GM12875 (cell line): ENCODE measurements at regions not wholly inside any gene's neighbourhood (a gene's known extent, or its start where the extent isn't known, plus 50 kb on each side); places are given as distances from the start of the nearest gene placed in this dataset.

Source experiments
- H3K4me3 ChIP-seq: one replicate; pipeline ENCODE4 v1.5.1; 2011; ENCODE audit warnings: low read depth, low read length, control low read depth
- TF ChIP-seq, protein P1 (sequence below): IDR thresholded peaks from 2 replicates; pipeline ENCODE4 v1.5.1; 2011; ENCODE audit warnings: low read depth, mild to moderate bottlenecking, control low read depth, inconsistent platforms, low read length, moderate library complexity, borderline replicate concordance; ENCODE audit not compliant: insufficient read depth

DNA sequence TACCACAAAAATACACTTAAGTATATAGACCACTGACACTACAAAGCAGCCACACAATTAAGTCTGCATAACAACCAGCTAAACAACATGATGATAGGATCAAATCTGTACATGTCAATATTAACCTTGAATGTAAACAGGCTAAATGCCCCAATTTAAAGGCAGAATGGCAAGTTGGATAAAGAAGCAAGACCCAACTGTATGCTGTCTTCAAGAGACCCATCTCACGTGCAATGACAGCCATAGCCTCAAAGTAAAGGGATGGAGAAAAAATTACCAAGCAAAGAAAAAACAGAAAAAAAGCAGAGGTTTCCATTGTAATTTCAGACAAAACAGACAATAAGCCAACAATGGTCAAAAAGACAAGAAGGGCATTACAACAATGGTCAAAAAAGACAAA is 77.3 kb upstream of the APC start:
- H3K4me3 ChIP-seq = no peak overlapping the region
- TF ChIP-seq, protein P1, sequence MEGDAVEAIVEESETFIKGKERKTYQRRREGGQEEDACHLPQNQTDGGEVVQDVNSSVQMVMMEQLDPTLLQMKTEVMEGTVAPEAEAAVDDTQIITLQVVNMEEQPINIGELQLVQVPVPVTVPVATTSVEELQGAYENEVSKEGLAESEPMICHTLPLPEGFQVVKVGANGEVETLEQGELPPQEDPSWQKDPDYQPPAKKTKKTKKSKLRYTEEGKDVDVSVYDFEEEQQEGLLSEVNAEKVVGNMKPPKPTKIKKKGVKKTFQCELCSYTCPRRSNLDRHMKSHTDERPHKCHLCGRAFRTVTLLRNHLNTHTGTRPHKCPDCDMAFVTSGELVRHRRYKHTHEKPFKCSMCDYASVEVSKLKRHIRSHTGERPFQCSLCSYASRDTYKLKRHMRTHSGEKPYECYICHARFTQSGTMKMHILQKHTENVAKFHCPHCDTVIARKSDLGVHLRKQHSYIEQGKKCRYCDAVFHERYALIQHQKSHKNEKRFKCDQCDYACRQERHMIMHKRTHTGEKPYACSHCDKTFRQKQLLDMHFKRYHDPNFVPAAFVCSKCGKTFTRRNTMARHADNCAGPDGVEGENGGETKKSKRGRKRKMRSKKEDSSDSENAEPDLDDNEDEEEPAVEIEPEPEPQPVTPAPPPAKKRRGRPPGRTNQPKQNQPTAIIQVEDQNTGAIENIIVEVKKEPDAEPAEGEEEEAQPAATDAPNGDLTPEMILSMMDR = no peak

DNA sequence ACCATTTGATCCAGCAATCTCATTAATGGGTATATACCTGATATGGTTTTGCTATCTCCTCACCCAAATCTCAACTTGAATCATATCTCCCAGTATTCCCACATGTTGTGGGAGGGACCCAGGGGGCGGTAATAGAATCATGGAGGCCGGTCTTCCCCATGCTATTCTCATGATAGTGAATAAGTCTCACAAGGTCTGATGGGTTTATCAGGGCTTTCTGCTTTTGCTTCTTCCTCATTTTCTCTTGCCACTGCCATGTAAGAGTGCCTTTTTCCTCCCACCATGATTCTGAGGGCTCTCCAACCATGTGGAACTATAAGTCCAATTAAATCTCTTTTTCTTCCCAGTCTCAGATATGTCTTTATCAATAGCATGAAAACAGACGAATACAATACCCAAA is 74.5 kb upstream of the APC start:
- TF ChIP-seq, protein P1 = no peak
- no peak overlapping the region for H3K4me3 ChIP-seq

DNA sequence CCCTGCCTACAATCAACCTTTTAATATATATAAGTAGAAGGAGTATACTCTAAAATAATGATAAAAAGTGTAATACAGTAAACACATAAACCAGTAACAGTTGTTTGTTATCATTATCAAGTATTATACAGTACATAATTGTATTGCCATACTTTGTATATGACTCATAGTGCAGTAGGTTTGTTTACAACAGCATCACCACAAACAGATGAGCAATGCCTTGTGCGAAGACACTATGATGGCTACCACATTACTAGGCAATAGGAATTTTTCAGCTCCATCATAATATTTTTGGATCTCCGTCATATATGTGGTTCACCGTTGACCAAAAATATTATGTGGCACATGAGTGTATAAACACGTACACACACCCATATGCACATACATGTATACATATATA is 69.7 kb upstream of the APC start:
- TF ChIP-seq, protein P1 = no peak
- no peak overlapping the region for H3K4me3 ChIP-seq

DNA sequence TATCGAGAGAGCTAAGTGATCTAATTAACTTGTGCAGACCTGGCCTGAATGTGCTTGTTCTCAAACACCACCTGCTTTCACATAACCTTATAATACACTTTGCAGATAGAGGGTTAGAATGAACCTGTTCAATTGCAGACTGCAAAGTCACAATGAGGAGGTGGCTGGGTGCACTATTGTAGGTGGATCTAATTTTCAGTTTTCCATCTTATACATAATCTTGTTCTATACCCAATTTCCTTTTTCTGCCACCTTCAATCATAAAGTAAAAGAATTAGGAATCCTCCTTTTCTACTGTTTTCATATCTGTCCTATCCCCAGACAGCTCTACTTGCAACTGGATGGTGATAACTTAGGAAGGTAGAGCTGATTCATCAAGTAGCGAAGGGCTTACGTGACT is 68.8 kb upstream of the APC start:
- TF ChIP-seq, protein P1 = no peak
- H3K4me3 ChIP-seq = no peak overlapping the region

DNA sequence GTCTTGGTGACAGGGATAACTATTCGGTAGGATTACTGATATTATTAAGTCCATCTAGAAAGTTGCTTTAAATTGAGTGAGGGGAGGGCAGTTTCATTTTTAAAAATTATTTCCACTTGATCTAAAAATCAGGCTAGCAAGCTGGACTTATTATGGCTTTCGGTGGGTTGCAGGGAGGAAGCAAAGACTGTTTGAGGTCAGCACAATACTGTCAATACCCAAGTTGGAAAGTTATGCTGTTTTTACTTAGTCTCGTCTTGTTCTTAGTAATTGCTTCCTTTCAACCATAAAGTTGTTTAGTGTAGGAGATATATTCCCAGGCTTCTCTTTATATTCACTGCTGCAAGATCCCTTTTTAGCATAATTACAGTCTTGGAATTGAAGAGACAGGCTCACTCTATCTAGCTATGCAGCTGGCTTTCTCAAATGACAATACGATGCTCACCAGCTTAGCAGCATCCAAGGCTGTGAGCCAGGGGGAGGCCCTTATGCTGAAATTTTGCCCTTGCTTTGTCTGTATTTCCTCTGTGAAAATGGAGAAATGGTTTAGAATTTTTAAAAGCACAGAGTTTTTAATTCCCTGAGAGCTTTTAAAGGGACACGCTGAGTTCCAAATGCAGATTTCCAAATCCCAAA is 68.2 kb upstream of the APC start:
- TF ChIP-seq, protein P1 = no peak
- no peak overlapping the region for H3K4me3 ChIP-seq

DNA sequence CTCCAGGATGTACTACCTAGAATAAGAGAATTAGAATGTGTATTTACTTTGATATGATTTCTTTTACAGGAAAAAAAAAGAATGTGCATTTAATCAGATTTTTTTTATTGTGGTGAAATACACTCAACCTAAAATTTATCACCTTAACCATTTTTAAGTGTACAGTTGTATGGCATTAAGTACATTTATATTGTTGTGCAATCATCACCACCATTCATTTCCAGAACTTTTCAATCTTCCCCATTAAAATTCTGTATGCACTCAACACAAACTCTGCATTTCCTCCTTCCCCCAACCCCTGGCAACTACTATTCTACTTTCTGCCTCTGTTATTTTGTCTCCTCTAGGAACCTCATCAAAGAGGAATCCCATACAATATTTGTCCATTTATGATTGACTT is 66.0 kb upstream of the APC start:
- TF ChIP-seq, protein P1 = no peak
- no peak overlapping the region for H3K4me3 ChIP-seq

DNA sequence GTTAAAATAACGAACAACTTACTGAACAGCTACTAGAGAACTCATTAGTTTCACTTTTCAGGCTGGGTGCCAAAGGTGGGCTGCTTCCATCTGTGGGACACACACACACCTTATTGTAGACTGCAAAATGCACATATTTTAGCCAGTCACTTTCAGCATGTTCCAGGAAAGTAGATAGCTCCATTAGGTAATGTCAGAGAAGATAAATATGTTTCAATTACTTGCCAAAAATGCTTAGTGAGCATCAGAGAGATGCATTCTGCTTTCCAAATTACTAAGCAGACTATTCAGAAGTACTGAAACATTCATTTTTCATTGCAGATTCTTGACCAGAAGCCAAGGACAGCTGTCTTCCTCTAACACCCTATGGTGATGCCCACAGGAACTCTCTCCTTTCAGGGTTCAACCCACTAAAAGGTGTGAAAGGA is 56.2 kb upstream of the APC start:
- TF ChIP-seq, protein P1 = no peak
- no peak overlapping the region for H3K4me3 ChIP-seq
